PC-3 (cell line): ENCODE measurements at regions not wholly inside any gene's neighbourhood (a gene's known extent, or its start where the extent isn't known, plus 50 kb on each side); places are given as distances from the start of the nearest gene placed in this dataset.
A peak's percentile ranks its signal among the peaks of the same experiment; 100 is the strongest.

Experiments
- ATAC-seq: fragments of 200-7000 bp; cut with Tn5 transposase; 2 replicates; pipeline ENCODE4 v1.9.1; 2020; ENCODE audit warnings: mild to moderate bottlenecking, moderate library complexity
- BruUV-seq: library from RNA; stranded (reverse); fragments of 400-500 nt; replicated peaks from 2 replicates; lab custom pipeline; 2021; lab: Mats Ljungman, UMichigan
- CTCF ChIA-PET: fragments of 300-600 bp; sonication (Branson Sonifier 250); formaldehyde crosslinking; loops from one replicate; lab custom pipeline; 2022; ENCODE audit warnings: antibody characterized with exemption; lab: Charles Lee
- POLR2A ChIA-PET: fragments of 300-600 bp; sonication (Branson Sonifier 250); formaldehyde crosslinking; loops from one replicate; lab custom pipeline; 2022; ENCODE audit warnings: antibody characterized with exemption; ENCODE audit not compliant: unreplicated experiment; lab: Charles Lee
- DNase-seq: peaks from one replicate; pipeline ENCODE4 v3.0.0-alpha.2; 2015
- H2AFZ ChIP-seq: fragments of 300-600 bp; sonication (generic); 2 replicates; pipeline ENCODE4 v1.6.0; 2016; ENCODE audit warnings: antibody characterized with exemption, low read length
- H3F3A ChIP-seq: fragments of 300-600 bp; sonication (generic); one replicate; pipeline ENCODE4 v1.6.0; 2017; ENCODE audit warnings: antibody characterized with exemption, low read length, control low read depth, mild to moderate bottlenecking; ENCODE audit not compliant: unreplicated experiment
- H3K27ac ChIP-seq: fragments of 300-600 bp; sonication (generic); 2 replicates; pipeline ENCODE4 v1.5.1; 2016; ENCODE audit warnings: mild to moderate bottlenecking, low read length
- H3K27me3 ChIP-seq: fragments of 300-600 bp; sonication (generic); 2 replicates; pipeline ENCODE4 v1.6.1; 2016; ENCODE audit warnings: low read length, mixed read lengths
- H3K36me3 ChIP-seq: fragments of 300-600 bp; sonication (generic); 2 replicates; pipeline ENCODE4 v1.6.1; 2016; ENCODE audit warnings: low read depth, mixed run types, low read length, mixed read lengths
- H3K4me1 ChIP-seq: fragments of 300-600 bp; sonication (generic); 2 replicates; pipeline ENCODE4 v1.5.1; 2016; ENCODE audit warnings: low read length; ENCODE audit not compliant: insufficient read depth
- H3K4me2 ChIP-seq: fragments of 300-600 bp; sonication (generic); 2 replicates; pipeline ENCODE4 v1.6.0; 2016; ENCODE audit warnings: low read length
- H3K4me3 ChIP-seq: fragments of 300-600 bp; sonication (generic); 2 replicates; pipeline ENCODE4 v1.5.1; 2016; ENCODE audit warnings: mild to moderate bottlenecking, low read length, mixed read lengths
- H3K79me2 ChIP-seq: fragments of 300-600 bp; sonication (generic); 2 replicates; pipeline ENCODE4 v1.6.1; 2017; ENCODE audit warnings: low read length, mixed read lengths
- H3K9ac ChIP-seq: fragments of 300-600 bp; sonication (generic); 2 replicates; pipeline ENCODE4 v1.6.0; 2016; ENCODE audit warnings: mild to moderate bottlenecking, low read length
- H3K9me2 ChIP-seq: fragments of 300-600 bp; sonication (generic); replicated peaks from 2 replicates; pipeline ENCODE4 v1.6.1; 2016; ENCODE audit warnings: mixed run types, low read length, mixed read lengths
- H3K9me3 ChIP-seq: fragments of 300-600 bp; sonication (generic); 2 replicates; pipeline ENCODE4 v1.6.1; 2016; ENCODE audit warnings: low read length, mixed read lengths
- H4K20me1 ChIP-seq: fragments of 300-600 bp; sonication (generic); 2 replicates; pipeline ENCODE4 v1.6.1; 2016; ENCODE audit warnings: low read length, mixed read lengths
- CTCF ChIP-seq: fragments of 300-600 bp; sonication (generic); conservative IDR thresholded peaks from 2 replicates; pipeline ENCODE4 v1.5.1; 2017; ENCODE audit warnings: antibody characterized with exemption, low read depth, mild to moderate bottlenecking, low read length
- EZH2 ChIP-seq: fragments of 300-600 bp; sonication (generic); IDR thresholded peaks from one replicate; pipeline ENCODE4 v1.6.1; 2017; ENCODE audit warnings: antibody characterized with exemption, mild to moderate bottlenecking, low read length; ENCODE audit not compliant: unreplicated experiment
- EZH2phosphoT487 ChIP-seq: fragments of 300-600 bp; sonication (generic); IDR thresholded peaks from 2 replicates; pipeline ENCODE4 v1.6.1; 2018; ENCODE audit warnings: mild to moderate bottlenecking, antibody characterized with exemption, low read length, borderline replicate concordance
- intact Hi-C: fragments of 100-400 bp; cut with micrococcal nuclease; formaldehyde crosslinking; loops from 2 replicates; pipeline ENCODE4 v1.9.0; 2023

GRCh38 chr4:141447761-141448160 lies 188.6 kb upstream of the IL15 start:
- Histone ChIP-seq H3K36me3 (no peaks in the 10 kb centered on the region), H3K79me2 (no peaks in the 10 kb centered on the region), H3K4me3 (no peak overlapping the region), H3K4me2 (no peak overlapping the region), H3K27me3 (no peaks in the 10 kb centered on the region), H3K27ac (no peak overlapping the region), H4K20me1 (no peaks in the 10 kb centered on the region), H3K4me1 (no peaks in the 10 kb centered on the region), H3K9ac (no peak overlapping the region), H3F3A (no peaks in the 10 kb centered on the region), H3K9me3 (no peaks in the 10 kb centered on the region), H2AFZ (no peak overlapping the region), H3K9me2 (peaks cover 4% of the 10 kb centered on the region; the same call in 1 of the 2 replicates)
- intact Hi-C loops = loop anchor here (5.0 kb wide), 1 partner anchor 195 kb away; no protein-coding TSS in a partner anchor
- POLR2A ChIA-PET = no interaction called here
- CTCF ChIA-PET = no interaction called here
- ATAC-seq (no peak), DNase-seq (no peak)
- no peak for TF ChIP-seq CTCF
- no peak for TF ChIP-seq EZH2phosphoT487
- TF ChIP-seq EZH2 = no peak
- no TSS peak for BruUV-seq

GRCh38 chr4:141448490-141448889 lies 187.9 kb upstream of the IL15 start:
- H3K9me2 ChIP-seq = peaks cover 4% of the 10 kb centered on the region; the same call in 1 of the 2 replicates
- no peaks in the 10 kb centered on the region for H3F3A ChIP-seq
- TF ChIP-seq CTCF (no peak), EZH2 (no peak), EZH2phosphoT487 (no peak)
- no peaks in the 10 kb centered on the region for H3K9me3 ChIP-seq
- no peaks in the 10 kb centered on the region for H3K79me2 ChIP-seq
- H3K27me3 ChIP-seq = no peaks in the 10 kb centered on the region
- POLR2A ChIA-PET = no interaction called here
- H3K4me2 ChIP-seq = no peak overlapping the region
- no peak overlapping the region for H3K27ac ChIP-seq
- H3K36me3 ChIP-seq = no peaks in the 10 kb centered on the region
- no peak overlapping the region for H2AFZ ChIP-seq
- H4K20me1 ChIP-seq = no peaks in the 10 kb centered on the region
- ATAC-seq = peak; percentile 80
- DNase-seq = peak; percentile 30
- no peaks in the 10 kb centered on the region for H3K4me1 ChIP-seq
- BruUV-seq = no TSS peak
- CTCF ChIA-PET = no interaction called here
- H3K9ac ChIP-seq = no peak overlapping the region
- intact Hi-C loops = loop anchor here (5.0 kb wide), 1 partner anchor 194 kb away; no protein-coding TSS in a partner anchor
- no peak overlapping the region for H3K4me3 ChIP-seq

DNA sequence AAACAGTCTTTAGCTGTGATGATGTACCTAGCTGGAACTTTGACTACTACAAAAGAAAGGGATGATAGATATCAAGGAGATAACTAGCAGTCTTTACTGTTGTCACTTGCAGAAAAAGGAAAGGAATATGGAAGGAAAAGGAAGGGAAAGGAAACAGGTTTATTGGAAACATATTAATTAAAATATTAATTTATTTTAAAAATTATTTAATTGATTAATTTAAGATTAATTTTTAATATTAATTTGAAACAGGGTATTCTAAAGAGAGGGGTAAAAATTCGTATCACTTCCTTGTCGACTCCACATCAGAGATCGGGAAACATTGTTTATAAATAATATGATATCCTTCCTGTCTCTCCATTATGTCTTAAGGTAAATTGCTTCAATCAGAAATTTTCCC lies 186.5 kb upstream of the IL15 start:
- no peak overlapping the region for H2AFZ ChIP-seq
- H3K4me3 ChIP-seq = no peak overlapping the region
- TF ChIP-seq EZH2phosphoT487 (no peak), EZH2 (no peak), CTCF (no peak)
- ChIA-PET CTCF (no interaction called here), POLR2A (no interaction called here)
- H3K4me1 ChIP-seq = no peaks in the 10 kb centered on the region
- DNase-seq = no peak
- BruUV-seq = no TSS peak
- H3K9ac ChIP-seq = no peak overlapping the region
- no peaks in the 10 kb centered on the region for H3K79me2 ChIP-seq
- no peak overlapping the region for H3K4me2 ChIP-seq
- no peaks in the 10 kb centered on the region for H3F3A ChIP-seq
- no peaks in the 10 kb centered on the region for H4K20me1 ChIP-seq
- no peaks in the 10 kb centered on the region for H3K27me3 ChIP-seq
- H3K36me3 ChIP-seq = no peaks in the 10 kb centered on the region
- H3K27ac ChIP-seq = no peak overlapping the region
- no peak for ATAC-seq
- intact Hi-C loops = loop anchor here (5.0 kb wide), 1 partner anchor 192 kb away; no protein-coding TSS in a partner anchor
- peaks cover 4% of the 10 kb centered on the region; the same call in 1 of the 2 replicates for H3K9me2 ChIP-seq
- H3K9me3 ChIP-seq = no peaks in the 10 kb centered on the region
